IPS DF 4.7 (cell line): ENCODE measurements at regions not wholly inside any gene's neighbourhood (a gene's known extent, or its start where the extent isn't known, plus 50 kb on each side); places are given as distances from the start of the nearest gene placed in this dataset.

ENCODE experiments used
- DNase-seq: peaks from one replicate; pipeline ENCODE4 v3.0.0-alpha.2; 2013; ENCODE audit warnings: low spot score; ENCODE audit errors: extremely low read depth

- no peak for DNase-seq
Observed at GRCh38 chr9:1951446-1951845, 63.7 kb upstream of the SMARCA2 start.

GRCh38 chr9:1952001-1952400 is 63.1 kb upstream of the SMARCA2 start:
- no peak for DNase-seq

- no peak for DNase-seq
Observed at GRCh38 chr9:1954238-1954637, 60.9 kb upstream of the SMARCA2 start.

- no peak for DNase-seq
Observed at GRCh38 chr9:1956958-1957357, 58.2 kb upstream of the SMARCA2 start.

GRCh38 chr9:1957856-1958255 is 57.3 kb upstream of the SMARCA2 start:
- no peak for DNase-seq

GRCh38 chr9:1959371-1959770 is 55.8 kb upstream of the SMARCA2 start:
- no peak for DNase-seq

- DNase-seq: no peak
Observed at GRCh38 chr9:1960342-1961042, 54.7 kb upstream of the SMARCA2 start.

GRCh38 chr9:1962122-1962521 is 53.0 kb upstream of the SMARCA2 start:
- no peak for DNase-seq

- no peak for DNase-seq
Observed at GRCh38 chr9:1962588-1963106, 52.5 kb upstream of the SMARCA2 start.

- DNase-seq: no peak
Observed at GRCh38 chr9:1964093-1964492, 51.1 kb upstream of the SMARCA2 start.
